T1000 (cell line): ENCODE measurements at regions not wholly inside any gene's neighbourhood (a gene's known extent, or its start where the extent isn't known, plus 50 kb on each side); places are given as distances from the start of the nearest gene placed in this dataset.
"Not testable (repeated sequence)": the region's sequence is repeated elsewhere in the genome, so short reads cannot be mapped to it uniquely, and the experiment has no call there.

ENCODE experiments used
- DNase-seq: peaks from one replicate; lab custom pipeline; 2025; ENCODE audit warnings: mixed read lengths; lab: John Stamatoyannopoulos, UW

GRCh38 chr12:20044351-20044750 lies 324.0 kb upstream of the PDE3A start:
- DNase-seq: no peak

GRCh38 chr12:20044846-20045245 lies 323.5 kb upstream of the PDE3A start:
- no peak for DNase-seq

GRCh38 chr12:20047901-20048300 lies 320.4 kb upstream of the PDE3A start:
- no peak for DNase-seq

GRCh38 chr12:20050221-20050620 lies 318.1 kb upstream of the PDE3A start:
- DNase-seq: no peak

GRCh38 chr12:20053782-20054181 lies 314.6 kb upstream of the PDE3A start:
- no peak for DNase-seq

GRCh38 chr12:20055856-20056255 lies 312.5 kb upstream of the PDE3A start:
- DNase-seq: no peak

- DNase-seq: no peak
Observed at GRCh38 chr12:20057398-20057797, 310.9 kb upstream of the PDE3A start.

- no peak for DNase-seq
Observed at GRCh38 chr12:20063116-20063515, 305.2 kb upstream of the PDE3A start.

GRCh38 chr12:20077618-20078017 lies 290.7 kb upstream of the PDE3A start:
- DNase-seq: no peak

GRCh38 chr12:20089077-20089476 lies 279.3 kb upstream of the PDE3A start:
- no peak for DNase-seq

- DNase-seq: not testable (repeated sequence)
Observed at GRCh38 chr12:20093190-20093810, 275.0 kb upstream of the PDE3A start.

- no peak for DNase-seq
Observed at GRCh38 chr12:20096430-20096829, 271.9 kb upstream of the PDE3A start.

GRCh38 chr12:20097626-20098025 lies 270.7 kb upstream of the PDE3A start:
- no peak for DNase-seq

GRCh38 chr12:20099395-20100183 lies 268.7 kb upstream of the PDE3A start:
- DNase-seq: no peak

- DNase-seq: no peak
Observed at GRCh38 chr12:20101046-20101445, 267.3 kb upstream of the PDE3A start.

GRCh38 chr12:20105943-20106342 lies 262.4 kb upstream of the PDE3A start:
- DNase-seq: no peak

GRCh38 chr12:20109676-20110075 lies 258.7 kb upstream of the PDE3A start:
- DNase-seq: no peak

GRCh38 chr12:20115371-20115770 lies 253.0 kb upstream of the PDE3A start:
- not testable (repeated sequence) for DNase-seq

GRCh38 chr12:20119596-20120402 lies 248.5 kb upstream of the PDE3A start:
- no peak for DNase-seq

- DNase-seq: no peak
Observed at GRCh38 chr12:20120403-20120725, 248.0 kb upstream of the PDE3A start.

- DNase-seq: no peak
Observed at GRCh38 chr12:20122274-20122673, 246.1 kb upstream of the PDE3A start.

- DNase-seq: no peak
Observed at GRCh38 chr12:20123465-20123864, 244.9 kb upstream of the PDE3A start.

- no peak for DNase-seq
Observed at GRCh38 chr12:20125276-20125798, 243.0 kb upstream of the PDE3A start.
